Vagina (tissue), 2 donors: ENCODE measurements at regions not wholly inside any gene's neighbourhood (a gene's known extent, or its start where the extent isn't known, plus 50 kb on each side); places are given as distances from the start of the nearest gene placed in this dataset.
"Not testable (repeated sequence)": the region's sequence is repeated elsewhere in the genome, so short reads cannot be mapped to it uniquely, and the experiment has no call there.

Source experiments
- DNase-seq, 2 donors: peaks; one replicate each; pipeline ENCODE4 v3.0.0-alpha.2; 2017; ENCODE audit errors: extremely low spot score in 2 of 2
- H3K27ac ChIP-seq: fragments of 200-600 bp; sonication (generic); one replicate; pipeline ENCODE4 v1.5.1; 2019
- H3K27me3 ChIP-seq: fragments of 200-600 bp; sonication (generic); one replicate; pipeline ENCODE4 v1.5.1; 2019
- H3K36me3 ChIP-seq, 2 donors: fragments of 200-600 bp; sonication (generic); one replicate each; pipeline ENCODE4 v1.5.1; 2017 to 2019
- H3K4me1 ChIP-seq: fragments of 200-600 bp; sonication (generic); one replicate; pipeline ENCODE4 v1.5.1; 2019
- H3K4me3 ChIP-seq, 2 donors: fragments of 200-600 bp; sonication (generic); 1 replicate in 1 of 2; 2 replicates in 1 of 2; pipeline ENCODE4 v1.5.1; 2016 to 2019
- H3K9me3 ChIP-seq: fragments of 200-600 bp; sonication (generic); one replicate; pipeline ENCODE4 v1.5.1; 2019
- CTCF ChIP-seq, 3 experiments: fragments of 450-650 bp in 2 of 3; fragments of 200-600 bp in 1 of 3; sonication (generic) in 1 of 3; IDR thresholded peaks; one replicate each; pipeline ENCODE4 v1.5.1; 2017 to 2019; ENCODE audit warnings: antibody characterized with exemption in 3 of 3, mild to moderate bottlenecking in 2 of 3, moderate library complexity in 2 of 3
- POLR2A ChIP-seq, 2 donors: fragments of 450-650 bp; IDR thresholded peaks; one replicate each; pipeline ENCODE4 v1.6.1; 2017; ENCODE audit warnings: antibody characterized with exemption in 2 of 2, mild to moderate bottlenecking in 2 of 2, moderate library complexity in 2 of 2
- POLR2AphosphoS5 ChIP-seq, 2 donors: sonication (generic); formaldehyde crosslinking; IDR thresholded peaks; one replicate each; pipeline ENCODE4 v1.9.0; 2017; ENCODE audit warnings: antibody characterized with exemption in 2 of 2, mild to moderate bottlenecking in 2 of 2, low read depth in 1 of 2; ENCODE audit not compliant: insufficient read depth in 1 of 2
- intact Hi-C: fragments of 100-400 bp; cut with DNase I; formaldehyde crosslinking; loops from one replicate; pipeline ENCODE4 v1.15.1; 2023

DNA sequence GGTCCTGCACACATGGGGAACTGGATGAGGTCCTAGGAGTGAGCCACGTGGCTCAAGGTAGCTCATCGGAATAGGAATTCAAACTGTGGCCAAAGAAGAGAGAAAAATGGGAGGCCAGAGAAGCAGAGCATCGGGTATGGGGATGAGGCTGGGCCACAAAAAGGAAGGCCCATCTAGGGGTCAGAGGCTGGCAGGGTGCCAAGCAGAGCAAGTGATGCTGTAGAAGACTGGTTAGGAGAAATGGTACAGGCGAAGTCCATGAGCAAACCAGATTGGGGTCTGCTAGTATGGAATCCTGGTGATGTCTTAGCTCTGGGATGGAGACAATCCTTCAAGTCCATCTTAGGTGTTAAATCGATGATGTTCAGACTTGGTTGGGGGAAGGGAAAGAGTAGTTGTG, 68.0 kb downstream of the TEX35 start:
- DNase-seq = no peak
- H3K4me3 ChIP-seq = no peak overlapping the region
- no peak overlapping the region for H3K27ac ChIP-seq
- no peaks in the 10 kb centered on the region for H3K36me3 ChIP-seq
- no peaks in the 10 kb centered on the region for H3K4me1 ChIP-seq
- TF ChIP-seq POLR2AphosphoS5 (IDR thresholded peaks at IDR 0.05; ENCODE audit: insufficient read depth in 1 of 2, low read depth in 1 of 2) (no peak), CTCF (IDR thresholded peaks at IDR 0.05) (no peak), POLR2A (IDR thresholded peaks at IDR 0.05) (no peak)
- intact Hi-C loops = no loop called here
- H3K27me3 ChIP-seq = no peaks in the 10 kb centered on the region
- H3K9me3 ChIP-seq = no peaks in the 10 kb centered on the region

DNA sequence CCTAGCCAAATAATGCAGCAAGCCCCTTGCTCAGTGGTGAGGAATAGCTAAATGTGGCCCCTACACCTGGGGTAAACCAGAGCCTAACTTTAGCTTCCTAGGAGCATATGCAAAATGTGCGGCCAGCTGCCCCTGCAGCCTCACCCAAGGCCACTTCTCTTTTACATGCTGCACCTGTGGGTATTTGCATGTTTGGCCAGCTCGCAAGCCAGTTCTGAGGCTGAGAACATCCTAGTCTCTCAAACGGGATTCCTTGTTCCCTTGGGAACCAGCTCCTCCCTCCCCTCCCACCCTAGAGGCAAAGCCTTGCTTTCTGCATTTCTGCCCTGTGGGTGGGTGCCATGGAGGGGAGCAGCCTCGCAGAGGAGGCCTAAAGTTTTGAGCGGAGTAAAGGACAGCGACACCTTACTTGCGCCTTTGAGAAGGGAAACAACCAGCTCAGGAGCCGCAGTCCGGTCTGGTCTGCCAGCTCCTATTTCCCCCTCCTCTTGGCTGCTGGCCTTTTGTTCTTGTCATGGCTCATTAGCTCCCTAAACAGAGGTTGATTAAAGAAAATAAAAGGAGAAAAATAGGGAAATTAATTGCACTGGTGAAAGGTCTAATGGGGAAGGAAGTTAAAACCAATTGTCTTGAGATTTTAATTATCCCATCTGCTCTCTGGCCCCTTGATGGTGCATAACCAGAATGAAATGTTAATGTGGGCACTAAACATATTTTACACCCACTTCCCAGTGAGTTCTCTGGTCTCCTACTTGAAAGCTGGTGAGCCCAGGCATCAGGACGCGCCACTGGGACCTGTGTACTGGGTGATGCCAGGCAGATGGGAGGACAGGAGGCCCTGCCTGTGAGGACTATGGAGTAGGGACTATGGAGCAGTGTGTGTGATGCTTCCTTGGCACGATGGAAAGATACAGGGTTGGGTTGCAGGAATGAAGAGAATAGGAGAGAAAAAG, 68.7 kb downstream of the TEX35 start:
- H3K9me3 ChIP-seq = no peaks in the 10 kb centered on the region
- no peak for TF ChIP-seq CTCF (IDR thresholded peaks at IDR 0.05)
- no peak for TF ChIP-seq POLR2AphosphoS5 (IDR thresholded peaks at IDR 0.05; ENCODE audit: insufficient read depth in 1 of 2, low read depth in 1 of 2)
- no peak for TF ChIP-seq POLR2A (IDR thresholded peaks at IDR 0.05)
- H3K27me3 ChIP-seq = no peaks in the 10 kb centered on the region
- no peak for DNase-seq
- H3K27ac ChIP-seq = no peak overlapping the region
- H3K36me3 ChIP-seq = no peaks in the 10 kb centered on the region
- intact Hi-C loops = no loop called here
- H3K4me1 ChIP-seq = no peaks in the 10 kb centered on the region
- H3K4me3 ChIP-seq = no peak overlapping the region

GRCh38 chr1:178587096-178587495, 74.2 kb downstream of the TEX35 start:
- Histone ChIP-seq H3K36me3 (no peaks in the 10 kb centered on the region), H3K4me1 (no peaks in the 10 kb centered on the region), H3K9me3 (no peaks in the 10 kb centered on the region), H3K4me3 (no peak overlapping the region), H3K27ac (no peak overlapping the region), H3K27me3 (no peaks in the 10 kb centered on the region)
- intact Hi-C loops = no loop called here
- TF ChIP-seq POLR2AphosphoS5 (IDR thresholded peaks at IDR 0.05; ENCODE audit: insufficient read depth in 1 of 2, low read depth in 1 of 2) (no peak), POLR2A (IDR thresholded peaks at IDR 0.05) (no peak), CTCF (IDR thresholded peaks at IDR 0.05) (no peak)
- DNase-seq = no peak

GRCh38 chr1:178587975-178588374, 75.1 kb downstream of the TEX35 start:
- no peaks in the 10 kb centered on the region for H3K36me3 ChIP-seq
- no peak overlapping the region for H3K27ac ChIP-seq
- no peaks in the 10 kb centered on the region for H3K4me1 ChIP-seq
- TF ChIP-seq CTCF (IDR thresholded peaks at IDR 0.05) (no peak), POLR2AphosphoS5 (IDR thresholded peaks at IDR 0.05; ENCODE audit: insufficient read depth in 1 of 2, low read depth in 1 of 2) (no peak), POLR2A (IDR thresholded peaks at IDR 0.05) (no peak)
- H3K4me3 ChIP-seq = no peak overlapping the region
- no peaks in the 10 kb centered on the region for H3K27me3 ChIP-seq
- H3K9me3 ChIP-seq = no peaks in the 10 kb centered on the region
- DNase-seq = no peak
- intact Hi-C loops = no loop called here

GRCh38 chr1:178589042-178589441, 76.1 kb downstream of the TEX35 start:
- H3K4me3 ChIP-seq, H3K4me1 ChIP-seq, intact Hi-C loops, H3K27ac ChIP-seq, H3K27me3 ChIP-seq, DNase-seq, H3K9me3 ChIP-seq, H3K36me3 ChIP-seq: not testable (repeated sequence)

DNA sequence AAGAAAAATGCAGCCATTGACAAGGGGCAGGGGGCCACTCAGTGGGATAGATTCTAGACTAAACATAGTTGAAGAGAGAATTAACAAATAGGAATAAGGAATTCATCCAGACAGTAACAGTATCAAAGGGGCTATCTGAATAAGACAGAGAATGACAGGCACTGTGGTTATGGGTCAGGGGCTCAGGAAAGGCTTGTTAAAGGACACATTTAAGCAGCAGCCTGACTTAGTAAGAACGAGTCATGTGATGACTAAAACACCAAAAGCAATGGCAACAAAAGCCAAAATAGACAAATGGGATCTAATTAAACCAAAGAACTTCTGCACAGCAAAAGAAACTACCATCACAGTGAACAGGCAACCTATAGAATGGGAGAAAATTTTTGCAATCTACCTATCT, 78.9 kb downstream of the TEX35 start:
- DNase-seq, H3K36me3 ChIP-seq, H3K27me3 ChIP-seq, H3K4me3 ChIP-seq, H3K4me1 ChIP-seq, intact Hi-C loops, H3K9me3 ChIP-seq, H3K27ac ChIP-seq: not testable (repeated sequence)
